Glutamatergic neuron (in vitro differentiated cells): ENCODE measurements at regions not wholly inside any gene's neighbourhood (a gene's known extent, or its start where the extent isn't known, plus 50 kb on each side); places are given as distances from the start of the nearest gene placed in this dataset.
"Not testable (repeated sequence)": the region's sequence is repeated elsewhere in the genome, so short reads cannot be mapped to it uniquely, and the experiment has no call there.

Source experiments
- DNase-seq: peaks from one replicate; pipeline ENCODE4 v3.0.0; 2022
- H3K27ac Mint-ChIP-seq: one replicate; pipeline ENCODE4 v1.8.0; 2020; ENCODE audit warnings: mild to moderate bottlenecking, mixed read lengths, inconsistent platforms; ENCODE audit not compliant: unreplicated experiment
- H3K27me3 Mint-ChIP-seq: one replicate; pipeline ENCODE4 v1.8.0; 2020; ENCODE audit warnings: mild to moderate bottlenecking, moderate library complexity, mixed read lengths, inconsistent platforms; ENCODE audit not compliant: unreplicated experiment
- H3K36me3 Mint-ChIP-seq: one replicate; pipeline ENCODE4 v1.8.0; 2020; ENCODE audit warnings: mild to moderate bottlenecking, mixed read lengths, inconsistent platforms; ENCODE audit not compliant: unreplicated experiment
- H3K4me1 Mint-ChIP-seq: one replicate; pipeline ENCODE4 v1.8.0; 2020; ENCODE audit warnings: mild to moderate bottlenecking, low read depth, mixed read lengths, inconsistent platforms; ENCODE audit not compliant: unreplicated experiment
- H3K4me3 Mint-ChIP-seq: one replicate; pipeline ENCODE4 v1.8.0; 2020; ENCODE audit warnings: mild to moderate bottlenecking, mixed read lengths, inconsistent platforms; ENCODE audit not compliant: unreplicated experiment
- H3K9me3 Mint-ChIP-seq: one replicate; pipeline ENCODE4 v1.8.0; 2020; ENCODE audit warnings: mild to moderate bottlenecking, moderate library complexity, mixed read lengths, inconsistent platforms; ENCODE audit not compliant: unreplicated experiment
- TF ChIP-seq, protein P1 (sequence below): fragments of 200-600 bp; sonication (generic); IDR thresholded peaks from one replicate; pipeline ENCODE4 v1.5.0; 2021; ENCODE audit not compliant: partially characterized antibody, unreplicated experiment

DNA sequence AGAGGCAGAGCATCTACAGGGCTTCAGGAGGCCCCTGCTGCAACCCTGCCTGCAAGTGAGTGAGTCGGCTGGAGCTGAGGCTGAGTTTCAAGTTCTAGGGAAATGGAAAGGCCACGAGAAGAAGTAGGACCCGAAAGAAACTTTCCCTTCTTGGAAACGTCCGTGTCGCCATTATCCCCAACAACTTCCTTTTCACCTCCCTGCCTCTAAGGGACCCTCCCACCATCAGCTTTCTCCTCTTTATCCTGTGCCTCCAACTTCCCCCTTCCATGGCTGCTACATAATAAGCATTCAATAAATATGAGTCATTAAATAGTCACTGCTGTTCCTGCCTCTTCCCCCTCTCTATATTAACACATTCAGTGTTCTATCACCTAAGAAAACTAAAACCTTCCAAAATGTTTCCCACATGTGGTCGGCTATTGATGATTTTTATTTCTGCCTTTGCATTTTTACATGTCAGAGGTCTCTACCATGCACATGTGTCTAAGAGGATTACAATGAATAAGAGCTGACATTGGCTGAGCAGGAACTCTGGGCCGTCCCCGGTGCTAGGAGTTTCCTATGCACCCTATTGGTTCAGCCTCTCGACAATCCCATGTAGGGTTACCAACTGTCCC, 115.9 kb upstream of the TNRC6C start:
- no peak overlapping the region for H3K4me3 Mint-ChIP-seq
- H3K27me3 Mint-ChIP-seq: peaks cover 4% of the 10 kb centered on the region
- DNase-seq: peak; percentile 1
- no peaks in the 10 kb centered on the region for H3K36me3 Mint-ChIP-seq
- no peak overlapping the region for H3K27ac Mint-ChIP-seq
- H3K4me1 Mint-ChIP-seq: no peaks in the 10 kb centered on the region
- no peaks in the 10 kb centered on the region for H3K9me3 Mint-ChIP-seq
- TF ChIP-seq, protein P1, sequence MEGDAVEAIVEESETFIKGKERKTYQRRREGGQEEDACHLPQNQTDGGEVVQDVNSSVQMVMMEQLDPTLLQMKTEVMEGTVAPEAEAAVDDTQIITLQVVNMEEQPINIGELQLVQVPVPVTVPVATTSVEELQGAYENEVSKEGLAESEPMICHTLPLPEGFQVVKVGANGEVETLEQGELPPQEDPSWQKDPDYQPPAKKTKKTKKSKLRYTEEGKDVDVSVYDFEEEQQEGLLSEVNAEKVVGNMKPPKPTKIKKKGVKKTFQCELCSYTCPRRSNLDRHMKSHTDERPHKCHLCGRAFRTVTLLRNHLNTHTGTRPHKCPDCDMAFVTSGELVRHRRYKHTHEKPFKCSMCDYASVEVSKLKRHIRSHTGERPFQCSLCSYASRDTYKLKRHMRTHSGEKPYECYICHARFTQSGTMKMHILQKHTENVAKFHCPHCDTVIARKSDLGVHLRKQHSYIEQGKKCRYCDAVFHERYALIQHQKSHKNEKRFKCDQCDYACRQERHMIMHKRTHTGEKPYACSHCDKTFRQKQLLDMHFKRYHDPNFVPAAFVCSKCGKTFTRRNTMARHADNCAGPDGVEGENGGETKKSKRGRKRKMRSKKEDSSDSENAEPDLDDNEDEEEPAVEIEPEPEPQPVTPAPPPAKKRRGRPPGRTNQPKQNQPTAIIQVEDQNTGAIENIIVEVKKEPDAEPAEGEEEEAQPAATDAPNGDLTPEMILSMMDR: no peak

DNA sequence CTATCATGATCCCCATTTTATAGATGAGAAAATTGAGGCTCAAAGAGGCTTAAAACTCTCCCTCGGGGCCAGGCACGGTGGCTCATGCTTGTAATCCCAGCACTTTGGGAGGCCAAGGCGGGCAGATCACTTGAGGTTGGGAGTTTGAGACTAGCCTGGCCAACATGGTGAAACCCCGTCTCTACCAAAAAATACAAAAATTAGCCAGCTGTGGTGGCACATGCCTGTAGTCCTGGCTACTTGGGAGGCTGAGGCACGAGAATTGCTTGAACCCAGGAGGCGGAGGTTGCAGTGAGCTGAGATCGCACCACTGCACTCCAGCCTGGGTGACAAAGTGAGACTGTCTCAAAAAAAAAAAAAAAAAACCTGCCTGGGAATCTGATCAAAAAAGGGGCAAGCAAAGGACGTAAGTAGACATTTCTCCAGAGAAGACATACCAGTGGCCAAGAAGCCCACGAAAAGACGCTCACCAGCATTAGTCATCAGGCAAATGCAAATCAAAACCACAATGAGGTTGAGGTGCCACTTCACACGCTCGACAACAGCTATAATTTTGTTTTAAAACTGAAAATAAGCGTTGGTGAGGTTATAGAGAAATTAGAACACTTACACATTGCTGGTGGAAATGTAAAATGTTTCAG, 115.1 kb upstream of the TNRC6C start:
- H3K27ac Mint-ChIP-seq, H3K9me3 Mint-ChIP-seq, H3K4me3 Mint-ChIP-seq, H3K4me1 Mint-ChIP-seq, DNase-seq, H3K27me3 Mint-ChIP-seq, H3K36me3 Mint-ChIP-seq: not testable (repeated sequence)

DNA sequence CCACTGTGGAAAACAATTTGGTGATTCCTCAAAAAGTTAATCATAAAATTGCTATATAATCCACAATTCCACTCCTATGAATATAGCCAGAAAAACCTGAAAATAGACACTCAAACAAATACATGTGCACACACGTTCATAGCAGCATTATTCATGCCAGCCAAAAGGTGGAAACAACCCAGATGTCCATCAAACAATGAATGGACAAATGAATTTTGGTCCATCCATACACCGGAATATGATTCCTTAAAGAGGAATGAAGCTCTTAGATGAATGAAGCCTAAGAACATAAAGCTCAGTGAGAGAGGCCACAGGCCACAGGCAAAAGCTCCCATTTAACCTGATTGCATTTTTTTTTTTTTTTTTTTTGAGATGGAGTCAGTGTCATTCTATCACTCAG, 114.6 kb upstream of the TNRC6C start:
- Mint-ChIP-seq H3K27ac (no peak overlapping the region), H3K27me3 (peaks cover 4% of the 10 kb centered on the region), H3K4me1 (no peaks in the 10 kb centered on the region), H3K9me3 (no peaks in the 10 kb centered on the region), H3K4me3 (no peak overlapping the region), H3K36me3 (no peaks in the 10 kb centered on the region)
- DNase-seq: no peak
- TF ChIP-seq, protein P1: no peak

DNA sequence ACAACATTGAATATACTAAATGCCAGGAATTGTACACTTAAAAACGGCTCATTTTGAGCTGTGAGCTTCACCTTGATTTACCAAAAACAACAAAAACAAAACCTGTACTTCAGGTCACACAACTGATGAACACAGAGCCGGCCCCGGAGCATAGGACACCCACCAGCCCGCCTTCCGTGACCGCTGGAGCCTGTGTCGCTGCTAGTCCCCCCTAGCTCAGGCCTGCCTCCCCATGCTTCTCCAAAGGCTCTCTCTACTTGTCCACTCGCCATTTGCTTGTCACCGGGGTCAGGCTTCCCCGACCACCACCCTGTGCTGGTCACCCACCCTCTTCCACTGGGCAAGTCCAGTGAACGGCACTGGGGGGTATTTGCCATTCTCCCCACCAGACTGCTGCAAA, 113.8 kb upstream of the TNRC6C start:
- no peaks in the 10 kb centered on the region for H3K4me1 Mint-ChIP-seq
- no peak overlapping the region for H3K4me3 Mint-ChIP-seq
- TF ChIP-seq, protein P1: no peak
- no peaks in the 10 kb centered on the region for H3K9me3 Mint-ChIP-seq
- H3K36me3 Mint-ChIP-seq: no peaks in the 10 kb centered on the region
- peaks cover 2% of the 10 kb centered on the region for H3K27me3 Mint-ChIP-seq
- H3K27ac Mint-ChIP-seq: no peak overlapping the region
- DNase-seq: peak; percentile 15

DNA sequence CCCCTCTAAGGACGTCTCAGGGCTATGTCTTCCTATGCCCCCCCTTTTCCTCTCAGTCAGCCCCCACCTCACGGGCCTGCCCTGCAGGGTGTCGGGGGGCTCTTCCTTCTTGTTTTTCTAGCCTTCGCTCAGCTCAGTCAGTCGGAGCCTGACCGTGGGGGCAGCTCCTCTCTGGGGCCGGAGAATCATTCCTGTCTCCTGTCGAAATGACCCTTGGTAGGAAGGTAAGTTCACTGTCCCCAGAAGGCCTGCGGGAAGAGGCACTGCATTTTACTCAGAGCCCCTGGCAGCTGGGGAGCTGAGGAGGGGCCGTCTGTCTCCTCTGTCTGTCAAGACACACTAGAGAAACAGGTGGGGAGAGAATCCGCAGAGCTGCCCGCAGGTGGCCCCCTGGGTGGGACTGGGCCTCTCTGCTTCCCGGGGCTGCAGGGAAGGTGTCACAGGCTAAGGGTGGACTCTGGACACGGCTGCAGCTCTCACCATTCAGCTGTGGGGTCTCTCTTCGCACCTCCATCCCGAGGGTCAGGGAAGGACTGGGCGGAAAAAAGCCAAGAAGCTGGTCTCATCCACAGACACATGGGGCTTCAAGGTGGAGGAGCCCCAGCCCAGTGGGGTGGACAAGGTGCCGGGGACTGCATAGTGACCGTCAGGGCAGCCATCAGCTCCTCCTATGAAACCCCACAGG, 112.8 kb upstream of the TNRC6C start:
- H3K27me3 Mint-ChIP-seq: peaks cover 2% of the 10 kb centered on the region
- no peaks in the 10 kb centered on the region for H3K36me3 Mint-ChIP-seq
- H3K9me3 Mint-ChIP-seq: no peaks in the 10 kb centered on the region
- TF ChIP-seq, protein P1: no peak
- no peak for DNase-seq
- H3K27ac Mint-ChIP-seq: peak overlapping the region; percentile 59
- no peaks in the 10 kb centered on the region for H3K4me1 Mint-ChIP-seq
- H3K4me3 Mint-ChIP-seq: no peak overlapping the region
